ENCODE measurements at regions not wholly inside any gene's neighbourhood (a gene's known extent, or its start where the extent isn't known, plus 50 kb on each side); places are given as distances from the start of the nearest gene placed in this dataset.

GRCh38 chr18:47716632-47717185 lies 213.8 kb downstream of the SMAD2 start:
- H3K27ac Mint-ChIP-seq, result no peak overlapping the region
- WGBS (ENCODE audit: insufficient coverage), result no CpG with 5 or more reads among the region's 6 CpGs
- ChIA-PET CTCF (interaction anchor here in 1 of 2 donors (0.6 kb wide), 1 partner anchor 1212 kb away, joined by 3 read pairs; no protein-coding TSS in a partner anchor), POLR2A (no interaction called here)
- peaks cover 4 to 9% of the 10 kb centered on the region in 2 donors for H3K27me3 Mint-ChIP-seq
- H3K36me3 ChIP-seq (ENCODE audit: control insufficient read depth in 2 of 2, extremely low read depth in 1 of 2, insufficient read depth in 1 of 2, low read length in 1 of 2), result no peaks in the 10 kb centered on the region
- H3K4me3 Mint-ChIP-seq, result no peak overlapping the region
- no peak for ATAC-seq (replicated peaks in 1 of 4)
- H3K9me3 ChIP-seq, result no peaks in the 10 kb centered on the region
- H3K4me3 ChIP-seq (ENCODE audit: control insufficient read depth in 1 of 2, extremely low read depth in 1 of 2, low read length in 1 of 2), result no peak overlapping the region
- peaks cover 0 to 12% of the 10 kb centered on the region in 2 experiments for H3K27me3 ChIP-seq (replicated peaks in 1 of 2; ENCODE audit: control insufficient read depth in 2 of 2, extremely low read depth in 1 of 2, insufficient read depth in 2 of 2, low read length in 1 of 2)
- no peaks in the 10 kb centered on the region for H3K9me3 Mint-ChIP-seq
- no peak overlapping the region for H3K27ac ChIP-seq (ENCODE audit: low read length)
- no peaks in the 10 kb centered on the region for H3K36me3 Mint-ChIP-seq
- no peaks in the 10 kb centered on the region for H3K4me1 ChIP-seq (ENCODE audit: control insufficient read depth in 1 of 2, extremely low read depth in 1 of 2, insufficient read depth in 2 of 2, low read length in 2 of 2)
- no peak for DNase-seq
- H3K4me1 Mint-ChIP-seq, result no peaks in the 10 kb centered on the region

- ChIA-PET POLR2A (no interaction called here), CTCF (no interaction called here)
- Mint-ChIP-seq H3K9me3 (peaks cover 0 to 3% (median 0%) of the 10 kb centered on the region in 3 donors), H3K27ac (no peak overlapping the region), H3K36me3 (no peaks in the 10 kb centered on the region), H3K4me3 (no peak overlapping the region), H3K27me3 (peaks cover 4 to 14% of the 10 kb centered on the region in 2 donors), H3K4me1 (no peaks in the 10 kb centered on the region)
- no peak for ATAC-seq (replicated peaks in 1 of 4)
- Histone ChIP-seq H3K4me3 (ENCODE audit: control insufficient read depth in 1 of 2, extremely low read depth in 1 of 2, low read length in 1 of 2) (no peak overlapping the region), H3K36me3 (ENCODE audit: control insufficient read depth in 2 of 2, extremely low read depth in 1 of 2, insufficient read depth in 1 of 2, low read length in 1 of 2) (no peaks in the 10 kb centered on the region), H3K27ac (ENCODE audit: low read length) (no peak overlapping the region), H3K4me1 (ENCODE audit: control insufficient read depth in 1 of 2, extremely low read depth in 1 of 2, insufficient read depth in 2 of 2, low read length in 2 of 2) (no peaks in the 10 kb centered on the region), H3K9me3 (no peaks in the 10 kb centered on the region), H3K27me3 (replicated peaks in 1 of 2; ENCODE audit: control insufficient read depth in 2 of 2, extremely low read depth in 1 of 2, insufficient read depth in 2 of 2, low read length in 1 of 2) (no peaks in the 10 kb centered on the region)
- WGBS (ENCODE audit: insufficient coverage), result no CpG with 5 or more reads among the region's 2 CpGs
- no peak for DNase-seq
Observed at GRCh38 chr18:47710451-47710850, 220.0 kb downstream of the SMAD2 start.

DNA sequence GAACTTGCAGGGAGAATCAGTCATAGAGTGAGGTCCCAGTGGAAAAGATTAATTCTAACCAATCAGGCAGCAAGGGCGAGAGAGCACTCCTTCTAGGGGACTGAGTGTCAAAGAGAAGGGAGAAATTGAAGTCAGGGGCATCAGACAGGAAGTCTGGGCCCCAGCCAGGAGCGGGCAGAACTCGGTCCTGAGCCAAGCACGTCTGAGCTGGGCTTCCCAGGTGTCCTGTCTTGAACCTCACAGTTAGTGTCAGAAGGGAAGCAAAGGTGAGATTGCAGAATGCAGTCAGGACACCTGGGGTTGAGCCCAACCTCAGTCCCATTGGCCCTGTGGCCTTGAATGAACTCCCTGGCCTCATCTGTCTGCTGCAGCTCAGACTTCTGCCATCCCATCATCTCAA lies 220.9 kb downstream of the SMAD2 start:
- Mint-ChIP-seq H3K27me3 (peaks cover 3 to 14% of the 10 kb centered on the region in 2 donors), H3K4me3 (no peak overlapping the region), H3K36me3 (no peaks in the 10 kb centered on the region), H3K9me3 (peaks cover 0 to 6% (median 0%) of the 10 kb centered on the region in 3 donors), H3K27ac (no peak overlapping the region), H3K4me1 (no peaks in the 10 kb centered on the region)
- ATAC-seq (replicated peaks in 1 of 4) (no peak), DNase-seq (no peak)
- no peaks in the 10 kb centered on the region for H3K36me3 ChIP-seq (ENCODE audit: control insufficient read depth in 2 of 2, extremely low read depth in 1 of 2, insufficient read depth in 1 of 2, low read length in 1 of 2)
- ChIA-PET POLR2A (no interaction called here), CTCF (no interaction called here)
- H3K27ac ChIP-seq (ENCODE audit: low read length), result no peak overlapping the region
- no peaks in the 10 kb centered on the region for H3K9me3 ChIP-seq
- H3K4me3 ChIP-seq (ENCODE audit: control insufficient read depth in 1 of 2, extremely low read depth in 1 of 2, low read length in 1 of 2), result no peak overlapping the region
- H3K4me1 ChIP-seq (ENCODE audit: control insufficient read depth in 1 of 2, extremely low read depth in 1 of 2, insufficient read depth in 2 of 2, low read length in 2 of 2), result no peaks in the 10 kb centered on the region
- 40% methylated on average over 2 of the region's 4 CpGs for WGBS (ENCODE audit: insufficient coverage)
- no peaks in the 10 kb centered on the region for H3K27me3 ChIP-seq (replicated peaks in 1 of 2; ENCODE audit: control insufficient read depth in 2 of 2, extremely low read depth in 1 of 2, insufficient read depth in 2 of 2, low read length in 1 of 2)

DNA sequence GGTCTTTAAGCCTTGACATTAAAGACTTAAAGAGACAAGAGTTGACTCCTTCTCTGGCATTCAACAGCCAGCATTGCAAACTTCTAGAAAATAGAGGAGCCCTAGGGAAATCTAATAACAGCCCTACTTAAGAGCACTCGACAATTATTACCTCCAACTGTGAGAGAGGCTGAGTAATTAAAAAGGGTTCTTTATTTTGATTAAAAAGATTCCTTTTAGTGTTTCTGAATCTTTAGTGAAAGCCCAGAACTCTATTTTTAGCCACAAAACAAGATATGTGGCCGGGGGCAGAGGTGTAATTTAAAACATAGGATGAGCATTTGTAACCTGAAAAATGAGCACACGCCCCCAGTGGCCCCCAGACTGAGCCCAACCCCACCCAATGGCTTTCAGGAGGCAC lies 222.3 kb downstream of the SMAD2 start:
- Mint-ChIP-seq H3K36me3 (no peaks in the 10 kb centered on the region), H3K4me1 (no peaks in the 10 kb centered on the region), H3K27ac (no peak overlapping the region), H3K4me3 (no peak overlapping the region), H3K9me3 (peaks cover 0 to 6% (median 0%) of the 10 kb centered on the region in 3 donors), H3K27me3 (peaks cover 6 to 18% of the 10 kb centered on the region in 2 donors)
- Histone ChIP-seq H3K27me3 (replicated peaks in 1 of 2; ENCODE audit: control insufficient read depth in 2 of 2, extremely low read depth in 1 of 2, insufficient read depth in 2 of 2, low read length in 1 of 2) (no peaks in the 10 kb centered on the region), H3K4me3 (ENCODE audit: control insufficient read depth in 1 of 2, extremely low read depth in 1 of 2, low read length in 1 of 2) (no peak overlapping the region), H3K27ac (ENCODE audit: low read length) (no peak overlapping the region), H3K36me3 (ENCODE audit: control insufficient read depth in 2 of 2, extremely low read depth in 1 of 2, insufficient read depth in 1 of 2, low read length in 1 of 2) (no peaks in the 10 kb centered on the region), H3K4me1 (ENCODE audit: control insufficient read depth in 1 of 2, extremely low read depth in 1 of 2, insufficient read depth in 2 of 2, low read length in 2 of 2) (no peaks in the 10 kb centered on the region), H3K9me3 (no peaks in the 10 kb centered on the region)
- DNase-seq (no peak), ATAC-seq (replicated peaks in 1 of 4) (no peak)
- ChIA-PET CTCF (no interaction called here), POLR2A (no interaction called here)
- no CpG with 5 or more reads among the region's 3 CpGs for WGBS (ENCODE audit: insufficient coverage)

DNA sequence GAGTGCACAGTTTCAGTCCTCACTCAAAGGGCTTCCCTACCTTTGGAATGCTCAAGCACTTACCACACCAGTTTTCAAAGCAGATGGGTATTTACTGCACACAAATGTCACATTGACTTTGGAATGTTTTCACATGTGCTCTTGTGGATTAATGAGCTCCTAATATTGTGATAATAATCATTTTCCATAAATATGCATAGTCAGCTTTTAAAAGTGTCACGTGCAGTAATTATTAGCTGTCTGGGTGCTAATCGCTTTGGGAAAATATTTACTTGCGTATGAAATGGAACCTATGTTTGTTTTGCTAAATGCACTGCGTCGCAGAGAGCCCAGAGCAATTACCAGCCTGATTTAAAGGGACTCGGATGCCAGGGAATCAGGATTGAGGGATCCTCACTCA lies 229.3 kb downstream of the SMAD2 start:
- H3K36me3 Mint-ChIP-seq, result no peaks in the 10 kb centered on the region
- H3K27ac Mint-ChIP-seq, result no peak overlapping the region
- ChIA-PET POLR2A (no interaction called here), CTCF (no interaction called here)
- Histone ChIP-seq H3K27me3 (replicated peaks in 1 of 2; ENCODE audit: control insufficient read depth in 2 of 2, extremely low read depth in 1 of 2, insufficient read depth in 2 of 2, low read length in 1 of 2) (peaks cover 0 to 5% of the 10 kb centered on the region in 2 experiments), H3K4me3 (ENCODE audit: control insufficient read depth in 1 of 2, extremely low read depth in 1 of 2, low read length in 1 of 2) (no peak overlapping the region), H3K9me3 (no peaks in the 10 kb centered on the region), H3K4me1 (ENCODE audit: control insufficient read depth in 1 of 2, extremely low read depth in 1 of 2, insufficient read depth in 2 of 2, low read length in 2 of 2) (no peaks in the 10 kb centered on the region), H3K27ac (ENCODE audit: low read length) (no peak overlapping the region), H3K36me3 (ENCODE audit: control insufficient read depth in 2 of 2, extremely low read depth in 1 of 2, insufficient read depth in 1 of 2, low read length in 1 of 2) (no peaks in the 10 kb centered on the region)
- ATAC-seq (replicated peaks in 1 of 4) (no peak), DNase-seq (no peak)
- H3K4me3 Mint-ChIP-seq, result no peak overlapping the region
- no peaks in the 10 kb centered on the region for H3K4me1 Mint-ChIP-seq
- peaks cover 18 to 21% of the 10 kb centered on the region in 2 donors for H3K27me3 Mint-ChIP-seq
- H3K9me3 Mint-ChIP-seq, result peaks cover 0 to 6% (median 0%) of the 10 kb centered on the region in 3 donors
- WGBS (ENCODE audit: insufficient coverage), result 83% methylated on average over 4 of the region's 6 CpGs

- Histone ChIP-seq H3K4me3 (ENCODE audit: control insufficient read depth in 1 of 2, extremely low read depth in 1 of 2, low read length in 1 of 2) (no peak overlapping the region), H3K27ac (ENCODE audit: low read length) (no peak overlapping the region), H3K9me3 (no peaks in the 10 kb centered on the region), H3K36me3 (ENCODE audit: control insufficient read depth in 2 of 2, extremely low read depth in 1 of 2, insufficient read depth in 1 of 2, low read length in 1 of 2) (no peaks in the 10 kb centered on the region), H3K4me1 (ENCODE audit: control insufficient read depth in 1 of 2, extremely low read depth in 1 of 2, insufficient read depth in 2 of 2, low read length in 2 of 2) (no peaks in the 10 kb centered on the region), H3K27me3 (replicated peaks in 1 of 2; ENCODE audit: control insufficient read depth in 2 of 2, extremely low read depth in 1 of 2, insufficient read depth in 2 of 2, low read length in 1 of 2) (peaks cover 0 to 5% of the 10 kb centered on the region in 2 experiments)
- no peaks in the 10 kb centered on the region for H3K36me3 Mint-ChIP-seq
- WGBS (ENCODE audit: insufficient coverage), result 74% methylated on average over 8 of the region's 9 CpGs
- ChIA-PET CTCF (no interaction called here), POLR2A (no interaction called here)
- ATAC-seq (replicated peaks in 1 of 4), result no peak
- DNase-seq, result no peak
- no peaks in the 10 kb centered on the region for H3K9me3 Mint-ChIP-seq
- H3K27ac Mint-ChIP-seq, result no peak overlapping the region
- no peaks in the 10 kb centered on the region for H3K4me1 Mint-ChIP-seq
- H3K27me3 Mint-ChIP-seq, result peaks cover 14 to 24% of the 10 kb centered on the region in 2 donors
- H3K4me3 Mint-ChIP-seq, result no peak overlapping the region
Observed at GRCh38 chr18:47696870-47697269, 233.6 kb downstream of the SMAD2 start.

GRCh38 chr18:47691611-47692010 lies 238.8 kb downstream of the SMAD2 start:
- H3K4me1 Mint-ChIP-seq, result no peaks in the 10 kb centered on the region
- Histone ChIP-seq H3K4me3 (ENCODE audit: control insufficient read depth in 1 of 2, extremely low read depth in 1 of 2, low read length in 1 of 2) (no peak overlapping the region), H3K27me3 (replicated peaks in 1 of 2; ENCODE audit: control insufficient read depth in 2 of 2, extremely low read depth in 1 of 2, insufficient read depth in 2 of 2, low read length in 1 of 2) (peaks cover 0 to 5% of the 10 kb centered on the region in 2 experiments), H3K4me1 (ENCODE audit: control insufficient read depth in 1 of 2, extremely low read depth in 1 of 2, insufficient read depth in 2 of 2, low read length in 2 of 2) (no peaks in the 10 kb centered on the region), H3K9me3 (no peaks in the 10 kb centered on the region), H3K36me3 (ENCODE audit: control insufficient read depth in 2 of 2, extremely low read depth in 1 of 2, insufficient read depth in 1 of 2, low read length in 1 of 2) (no peaks in the 10 kb centered on the region), H3K27ac (ENCODE audit: low read length) (no peak overlapping the region)
- CTCF ChIA-PET, result no interaction called here
- H3K27me3 Mint-ChIP-seq, result peaks cover 3 to 19% of the 10 kb centered on the region in 2 donors
- POLR2A ChIA-PET, result interaction anchor here in 1 of 2 donors (0.7 kb wide), 1 partner anchor 350 kb away, joined by 3 read pairs; no protein-coding TSS in a partner anchor
- no peak for ATAC-seq (replicated peaks in 1 of 4)
- no peak overlapping the region for H3K27ac Mint-ChIP-seq
- DNase-seq, result no peak
- WGBS (ENCODE audit: insufficient coverage), result no CpG with 5 or more reads among the region's 4 CpGs
- H3K9me3 Mint-ChIP-seq, result no peaks in the 10 kb centered on the region
- H3K36me3 Mint-ChIP-seq, result no peaks in the 10 kb centered on the region
- H3K4me3 Mint-ChIP-seq, result no peak overlapping the region
